Testis (tissue), 2 donors: ENCODE measurements at regions not wholly inside any gene's neighbourhood (a gene's known extent, or its start where the extent isn't known, plus 50 kb on each side); places are given as distances from the start of the nearest gene placed in this dataset.

Source experiments
- CTCF ChIP-seq, 3 experiments: fragments of 450-650 bp in 2 of 3; fragments of 200-600 bp in 1 of 3; sonication (generic) in 1 of 3; IDR thresholded peaks; one replicate each; pipeline ENCODE4 v1.5.1; 2016 to 2019; ENCODE audit warnings: antibody characterized with exemption in 3 of 3, mild to moderate bottlenecking in 2 of 3, moderate library complexity in 1 of 3
- POLR2A ChIP-seq: fragments of 450-650 bp; IDR thresholded peaks from one replicate; pipeline ENCODE4 v1.6.1; 2017; ENCODE audit warnings: antibody characterized with exemption, mild to moderate bottlenecking, moderate library complexity

- no peak for TF ChIP-seq CTCF (IDR thresholded peaks at IDR 0.05)
- no peak for TF ChIP-seq POLR2A
These were observed 149.2 kb upstream of the NCK2 start for GRCh38 chr2:105595536-105595935.
